ENCODE measurements at regions not wholly inside any gene's neighbourhood (a gene's known extent, or its start where the extent isn't known, plus 50 kb on each side); places are given as distances from the start of the nearest gene placed in this dataset.

DNA sequence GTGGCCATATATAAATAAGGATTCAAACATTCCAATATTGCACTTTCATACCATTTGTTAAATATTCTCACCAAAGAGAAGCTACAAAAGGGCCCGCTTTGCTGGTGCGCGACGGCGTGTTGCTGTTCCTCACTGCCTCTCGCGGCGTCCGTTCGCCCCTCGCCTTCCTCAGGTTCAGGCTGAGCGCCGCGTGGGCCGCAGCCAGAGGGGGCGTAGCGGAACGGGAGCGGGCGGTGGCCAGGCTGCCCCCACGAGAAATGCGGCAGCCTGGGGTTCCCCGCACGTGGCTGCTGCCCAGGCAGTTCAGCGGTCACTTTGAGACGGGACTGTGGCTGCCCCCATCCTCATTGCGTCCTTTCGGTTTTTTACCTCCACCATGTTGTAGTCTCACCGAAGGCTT lies 67.3 kb upstream of the VWDE start:
- TF ChIP-seq, protein P1, sequence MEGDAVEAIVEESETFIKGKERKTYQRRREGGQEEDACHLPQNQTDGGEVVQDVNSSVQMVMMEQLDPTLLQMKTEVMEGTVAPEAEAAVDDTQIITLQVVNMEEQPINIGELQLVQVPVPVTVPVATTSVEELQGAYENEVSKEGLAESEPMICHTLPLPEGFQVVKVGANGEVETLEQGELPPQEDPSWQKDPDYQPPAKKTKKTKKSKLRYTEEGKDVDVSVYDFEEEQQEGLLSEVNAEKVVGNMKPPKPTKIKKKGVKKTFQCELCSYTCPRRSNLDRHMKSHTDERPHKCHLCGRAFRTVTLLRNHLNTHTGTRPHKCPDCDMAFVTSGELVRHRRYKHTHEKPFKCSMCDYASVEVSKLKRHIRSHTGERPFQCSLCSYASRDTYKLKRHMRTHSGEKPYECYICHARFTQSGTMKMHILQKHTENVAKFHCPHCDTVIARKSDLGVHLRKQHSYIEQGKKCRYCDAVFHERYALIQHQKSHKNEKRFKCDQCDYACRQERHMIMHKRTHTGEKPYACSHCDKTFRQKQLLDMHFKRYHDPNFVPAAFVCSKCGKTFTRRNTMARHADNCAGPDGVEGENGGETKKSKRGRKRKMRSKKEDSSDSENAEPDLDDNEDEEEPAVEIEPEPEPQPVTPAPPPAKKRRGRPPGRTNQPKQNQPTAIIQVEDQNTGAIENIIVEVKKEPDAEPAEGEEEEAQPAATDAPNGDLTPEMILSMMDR (conservative IDR thresholded peaks at IDR 0.05), result no peak
- no peak for TF ChIP-seq EZH2 (IDR thresholded peaks at IDR 0.05; ENCODE audit: low read depth)

All from PC-9 (cell line).